Brain pericyte (primary cell): ENCODE measurements at regions not wholly inside any gene's neighbourhood (a gene's known extent, or its start where the extent isn't known, plus 50 kb on each side); places are given as distances from the start of the nearest gene placed in this dataset.
"Not testable (repeated sequence)": the region's sequence is repeated elsewhere in the genome, so short reads cannot be mapped to it uniquely, and the experiment has no call there.

Experiments used
- DNase-seq: peaks from one replicate; pipeline ENCODE4 v3.0.0-alpha.2; 2012; ENCODE audit warnings: low read depth, low spot score

DNA sequence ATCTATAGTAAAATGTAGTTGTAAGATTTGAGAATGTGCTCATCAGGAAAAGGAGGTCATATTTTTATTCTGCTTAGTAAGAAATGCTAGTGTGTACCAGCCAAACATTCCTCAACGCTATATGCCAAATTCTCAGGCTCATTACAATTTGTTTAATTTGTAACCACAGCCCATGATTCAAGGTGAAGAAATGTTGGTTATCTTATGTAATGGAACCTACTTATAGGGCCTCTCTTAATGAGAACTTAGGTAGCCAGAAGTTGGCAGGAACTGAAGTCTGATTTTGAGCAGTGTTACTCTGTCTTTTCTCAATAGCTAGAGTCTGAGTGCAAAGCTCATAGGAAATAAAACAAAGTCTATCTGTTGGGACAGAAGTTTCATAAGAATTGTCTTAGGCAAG is 595.0 kb downstream of the GLUD2 start:
- DNase-seq: no peak

DNA sequence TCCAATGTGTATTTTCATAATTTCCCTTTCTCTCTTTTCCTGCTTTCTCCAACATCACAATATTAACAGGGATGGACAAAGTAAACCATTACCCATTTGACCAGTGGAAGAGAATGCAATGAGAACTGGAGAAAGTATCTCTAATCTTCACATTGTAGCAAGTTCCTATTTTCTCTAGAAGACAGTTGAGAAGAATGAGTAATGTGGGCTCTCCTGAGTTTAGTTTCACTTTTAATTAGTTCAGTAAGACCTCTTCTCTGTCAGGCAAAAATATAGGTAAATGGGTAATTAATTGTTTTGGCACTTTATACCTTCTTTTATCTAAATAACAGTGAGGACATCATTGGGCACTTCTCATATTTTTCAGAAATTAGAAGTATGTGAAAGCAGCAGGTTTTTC is 602.0 kb downstream of the GLUD2 start:
- DNase-seq: no peak

- DNase-seq: no peak
Observed at GRCh38 chrX:121655276-121655675, 607.9 kb downstream of the GLUD2 start.

DNA sequence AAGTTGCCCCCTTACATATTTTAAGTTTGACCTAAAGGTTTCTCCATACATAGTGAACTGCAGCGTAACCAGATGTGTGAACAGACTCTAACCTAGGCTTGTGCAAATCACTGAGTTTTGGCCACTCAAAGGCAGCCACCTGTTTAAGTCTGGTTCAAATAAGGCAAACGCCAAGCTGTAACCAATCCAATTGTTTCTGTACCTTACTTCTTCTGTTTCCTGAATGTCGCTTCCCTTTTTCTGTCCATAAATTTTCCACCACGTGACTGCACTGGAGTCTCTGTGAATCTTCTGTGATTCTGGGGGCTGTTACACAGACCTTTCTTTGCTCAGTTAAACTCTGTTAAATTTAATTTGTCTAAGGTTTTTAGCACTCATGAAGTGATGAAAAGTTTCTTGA is 618.8 kb downstream of the GLUD2 start:
- DNase-seq: no peak

- DNase-seq: no peak
Observed at GRCh38 chrX:121671649-121672048, 624.2 kb downstream of the GLUD2 start.

DNA sequence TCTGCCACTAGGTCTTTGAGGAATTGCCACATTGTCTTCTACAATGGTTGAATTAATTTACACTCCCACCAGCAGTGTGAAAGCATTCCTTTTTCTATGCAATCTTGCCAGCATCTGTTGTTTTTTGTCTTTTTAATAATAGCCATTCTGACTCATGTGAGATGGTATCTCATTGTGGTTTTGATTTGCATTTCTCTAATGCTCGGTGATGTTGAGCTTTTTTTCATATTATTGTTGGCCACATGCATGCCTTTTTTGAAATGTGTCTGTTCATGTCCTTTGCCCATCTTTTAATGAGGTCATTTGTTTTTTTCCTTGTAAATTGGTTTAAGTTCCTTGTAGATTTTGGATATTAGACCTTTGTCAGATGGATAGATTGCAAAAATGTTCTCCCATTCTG is 661.8 kb downstream of the GLUD2 start:
- DNase-seq: not testable (repeated sequence)

GRCh38 chrX:121733514-121733913 is 686.1 kb downstream of the GLUD2 start:
- no peak for DNase-seq

DNA sequence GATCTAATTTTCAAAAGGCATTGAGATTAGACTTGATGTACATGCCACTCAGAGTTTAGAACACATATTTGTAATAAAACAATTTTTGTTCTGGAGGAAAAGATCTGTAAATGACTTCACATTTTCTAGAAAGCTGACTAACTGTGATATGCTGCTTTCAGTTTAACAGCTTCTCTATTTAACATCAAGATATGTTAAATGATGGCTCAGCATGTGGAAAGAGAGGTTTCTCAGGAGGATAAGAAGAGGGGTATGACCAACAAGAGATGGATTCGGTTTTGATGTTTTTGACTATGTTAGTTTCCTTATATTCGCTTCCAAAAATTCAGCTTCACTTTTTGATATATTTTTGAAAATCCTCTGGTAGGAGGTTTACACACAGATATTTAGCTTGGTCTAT is 698.7 kb downstream of the GLUD2 start:
- no peak for DNase-seq

GRCh38 chrX:121753602-121754001 is 706.2 kb downstream of the GLUD2 start:
- DNase-seq: not testable (repeated sequence)

- no peak for DNase-seq
Observed at GRCh38 chrX:121754301-121754700, 706.9 kb downstream of the GLUD2 start.

DNA sequence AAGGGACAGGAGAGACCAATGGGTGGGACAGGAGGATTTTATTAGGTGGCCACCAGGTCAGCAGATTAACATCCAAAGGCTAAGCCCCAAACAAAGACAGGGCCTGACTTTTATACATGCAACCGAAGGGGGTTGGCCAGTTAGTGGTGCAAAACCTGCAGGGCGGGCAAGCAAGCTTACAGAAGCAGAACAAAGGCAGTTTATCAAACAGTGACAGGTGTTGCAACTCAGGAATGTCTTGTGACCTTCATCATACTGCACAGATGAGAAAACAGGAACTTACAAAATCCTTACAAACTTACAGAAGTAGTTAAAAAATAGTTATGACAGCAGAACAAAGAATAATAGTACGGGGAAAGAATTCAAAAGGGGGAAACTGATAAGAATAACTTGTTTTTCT is 708.1 kb downstream of the GLUD2 start:
- DNase-seq: no peak

DNA sequence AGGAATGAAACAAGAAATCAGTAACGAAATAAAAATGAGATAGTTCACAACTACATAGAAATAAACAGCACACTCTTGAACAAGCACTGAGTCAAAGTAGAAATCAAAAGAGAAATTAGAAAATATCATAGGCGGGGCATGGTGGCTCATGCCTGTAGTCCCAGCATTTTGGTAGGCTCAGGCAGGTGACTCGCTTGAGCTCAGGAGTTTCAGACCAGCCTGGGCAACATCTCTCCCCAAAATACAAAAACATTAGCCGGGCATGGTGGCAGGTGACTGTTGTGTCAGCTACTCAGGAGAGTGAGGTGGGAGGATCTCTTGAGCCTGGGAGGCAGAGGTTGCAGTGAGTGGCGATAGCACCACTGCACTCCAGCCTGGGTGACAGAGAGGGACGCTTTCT is 714.4 kb downstream of the GLUD2 start:
- DNase-seq: no peak

DNA sequence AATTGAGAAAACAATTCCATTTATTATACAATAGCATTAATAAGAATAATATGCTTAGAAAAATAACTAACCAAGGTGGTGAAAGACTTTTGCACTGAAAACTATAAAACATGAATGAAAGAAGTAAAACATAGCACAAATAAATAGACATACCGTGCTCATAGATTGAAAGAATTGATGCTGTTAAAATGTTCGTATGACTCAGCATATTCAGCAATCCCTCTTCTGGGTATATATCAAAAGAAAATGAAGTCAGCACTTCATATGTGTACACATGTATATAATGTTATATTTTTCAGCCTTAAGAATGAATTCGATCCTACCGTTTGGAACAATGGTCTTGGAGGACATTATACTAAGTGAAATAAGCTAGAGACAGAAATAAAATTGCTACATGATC is 716.3 kb downstream of the GLUD2 start:
- DNase-seq: no peak

- not testable (repeated sequence) for DNase-seq
Observed at GRCh38 chrX:121768210-121768609, 720.8 kb downstream of the GLUD2 start.

GRCh38 chrX:121781991-121782390 is 734.6 kb downstream of the GLUD2 start:
- DNase-seq: no peak

- no peak for DNase-seq
Observed at GRCh38 chrX:121782544-121782943, 735.1 kb downstream of the GLUD2 start.

- DNase-seq: no peak
Observed at GRCh38 chrX:121782976-121783375, 735.6 kb downstream of the GLUD2 start.

GRCh38 chrX:121802881-121803412 is 755.5 kb downstream of the GLUD2 start:
- DNase-seq: no peak

- DNase-seq: no peak
Observed at GRCh38 chrX:121823406-121823805, 776.0 kb downstream of the GLUD2 start.

- DNase-seq: no peak
Observed at GRCh38 chrX:121831601-121832000, 784.2 kb downstream of the GLUD2 start.

DNA sequence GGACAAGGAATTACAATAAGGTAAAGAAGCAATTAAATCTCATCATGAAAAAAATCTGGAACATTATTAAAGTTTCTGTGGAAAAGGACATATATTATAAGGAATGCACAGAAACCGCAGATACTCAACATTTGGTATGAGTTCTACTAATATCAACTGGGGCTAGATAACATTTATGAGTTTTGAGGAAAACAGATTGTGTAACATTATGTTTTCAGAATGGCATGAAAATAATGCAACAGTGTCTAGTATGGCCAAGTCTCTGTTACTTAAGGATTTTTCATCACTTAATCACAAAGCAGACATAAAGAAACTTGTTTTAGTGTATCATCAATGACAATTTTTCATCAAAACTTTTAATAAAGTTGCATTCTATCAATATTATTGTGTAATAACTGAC is 785.0 kb downstream of the GLUD2 start:
- no peak for DNase-seq

DNA sequence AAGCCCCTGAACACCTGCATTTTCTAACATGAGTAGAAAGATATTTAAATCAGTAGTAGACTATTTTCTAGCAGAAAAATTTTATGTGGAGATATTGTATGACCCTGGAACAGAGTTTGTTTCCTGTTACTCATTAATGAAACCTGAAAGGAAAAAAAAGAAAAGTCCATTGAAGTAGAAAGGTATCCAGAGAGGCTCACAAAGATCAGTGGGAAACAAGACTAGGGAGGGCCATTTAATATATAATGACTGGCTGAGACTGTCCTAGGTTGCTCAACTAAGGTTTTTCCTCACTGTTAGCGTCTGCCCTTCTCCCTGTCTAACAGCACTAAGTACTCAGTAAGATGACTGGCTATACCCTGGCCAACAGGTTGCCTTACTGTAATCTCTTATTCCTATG is 788.6 kb downstream of the GLUD2 start:
- DNase-seq: no peak

DNA sequence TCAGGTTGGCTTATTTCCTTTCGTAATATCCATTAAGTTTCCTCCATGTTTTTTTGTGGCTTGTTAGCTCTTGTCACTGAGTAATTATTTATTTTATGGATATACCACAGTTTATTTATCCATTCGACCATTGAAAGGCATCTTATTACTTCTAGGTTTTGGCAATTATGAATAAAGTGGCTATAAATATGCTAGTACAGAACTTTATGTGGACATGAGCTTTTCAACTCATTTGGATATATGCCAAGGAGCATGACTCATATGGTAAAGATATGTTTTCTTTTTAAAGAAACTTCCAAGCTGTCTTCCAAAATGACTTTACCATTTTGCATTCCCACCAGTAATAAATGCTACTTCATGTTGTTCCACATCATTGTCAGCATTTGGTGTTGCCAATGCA is 803.6 kb downstream of the GLUD2 start:
- no peak for DNase-seq
